ENCODE measurements at regions not wholly inside any gene's neighbourhood (a gene's known extent, or its start where the extent isn't known, plus 50 kb on each side); places are given as distances from the start of the nearest gene placed in this dataset.

DNA sequence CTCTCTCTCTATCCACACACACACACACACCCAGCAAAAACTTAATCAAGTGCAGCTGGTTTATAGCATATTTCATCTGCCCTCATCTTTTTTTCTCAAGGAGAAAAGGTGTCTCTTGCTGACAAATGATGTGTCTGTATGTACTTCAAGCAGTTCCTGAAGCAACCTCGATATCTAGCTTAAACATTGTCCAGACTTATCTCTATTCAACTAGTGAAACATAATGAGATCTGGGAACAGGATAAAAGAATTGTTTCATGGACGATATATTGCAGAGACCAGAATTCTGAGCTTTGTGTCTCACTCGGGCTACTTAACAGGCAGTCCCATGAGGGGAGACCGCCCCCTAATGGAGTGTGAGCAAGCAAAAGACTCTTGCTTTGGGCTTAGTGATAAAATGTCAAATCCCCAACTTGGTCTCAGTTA lies 929.2 kb upstream of the SOX11 start:
- TF ChIP-seq, protein P1, sequence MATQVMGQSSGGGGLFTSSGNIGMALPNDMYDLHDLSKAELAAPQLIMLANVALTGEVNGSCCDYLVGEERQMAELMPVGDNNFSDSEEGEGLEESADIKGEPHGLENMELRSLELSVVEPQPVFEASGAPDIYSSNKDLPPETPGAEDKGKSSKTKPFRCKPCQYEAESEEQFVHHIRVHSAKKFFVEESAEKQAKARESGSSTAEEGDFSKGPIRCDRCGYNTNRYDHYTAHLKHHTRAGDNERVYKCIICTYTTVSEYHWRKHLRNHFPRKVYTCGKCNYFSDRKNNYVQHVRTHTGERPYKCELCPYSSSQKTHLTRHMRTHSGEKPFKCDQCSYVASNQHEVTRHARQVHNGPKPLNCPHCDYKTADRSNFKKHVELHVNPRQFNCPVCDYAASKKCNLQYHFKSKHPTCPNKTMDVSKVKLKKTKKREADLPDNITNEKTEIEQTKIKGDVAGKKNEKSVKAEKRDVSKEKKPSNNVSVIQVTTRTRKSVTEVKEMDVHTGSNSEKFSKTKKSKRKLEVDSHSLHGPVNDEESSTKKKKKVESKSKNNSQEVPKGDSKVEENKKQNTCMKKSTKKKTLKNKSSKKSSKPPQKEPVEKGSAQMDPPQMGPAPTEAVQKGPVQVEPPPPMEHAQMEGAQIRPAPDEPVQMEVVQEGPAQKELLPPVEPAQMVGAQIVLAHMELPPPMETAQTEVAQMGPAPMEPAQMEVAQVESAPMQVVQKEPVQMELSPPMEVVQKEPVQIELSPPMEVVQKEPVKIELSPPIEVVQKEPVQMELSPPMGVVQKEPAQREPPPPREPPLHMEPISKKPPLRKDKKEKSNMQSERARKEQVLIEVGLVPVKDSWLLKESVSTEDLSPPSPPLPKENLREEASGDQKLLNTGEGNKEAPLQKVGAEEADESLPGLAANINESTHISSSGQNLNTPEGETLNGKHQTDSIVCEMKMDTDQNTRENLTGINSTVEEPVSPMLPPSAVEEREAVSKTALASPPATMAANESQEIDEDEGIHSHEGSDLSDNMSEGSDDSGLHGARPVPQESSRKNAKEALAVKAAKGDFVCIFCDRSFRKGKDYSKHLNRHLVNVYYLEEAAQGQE (IDR thresholded peaks at IDR 0.05; ENCODE audit: insufficient read depth in 1 of 2, low read depth in 2 of 2, low read length in 2 of 2) = no peak
- TF ChIP-seq FOXP2 (optimal IDR thresholded peaks at IDR 0.05; ENCODE audit: borderline replicate concordance, extremely low read depth, extremely low read length, insufficient read depth) = peak; percentile 23
- TF ChIP-seq TAF1 (IDR thresholded peaks at IDR 0.05; ENCODE audit: borderline replicate concordance, insufficient read depth, low read length) = no peak
- TF ChIP-seq SIN3A (IDR thresholded peaks at IDR 0.05; ENCODE audit: borderline replicate concordance, insufficient read depth, low read length) = no peak

DNA sequence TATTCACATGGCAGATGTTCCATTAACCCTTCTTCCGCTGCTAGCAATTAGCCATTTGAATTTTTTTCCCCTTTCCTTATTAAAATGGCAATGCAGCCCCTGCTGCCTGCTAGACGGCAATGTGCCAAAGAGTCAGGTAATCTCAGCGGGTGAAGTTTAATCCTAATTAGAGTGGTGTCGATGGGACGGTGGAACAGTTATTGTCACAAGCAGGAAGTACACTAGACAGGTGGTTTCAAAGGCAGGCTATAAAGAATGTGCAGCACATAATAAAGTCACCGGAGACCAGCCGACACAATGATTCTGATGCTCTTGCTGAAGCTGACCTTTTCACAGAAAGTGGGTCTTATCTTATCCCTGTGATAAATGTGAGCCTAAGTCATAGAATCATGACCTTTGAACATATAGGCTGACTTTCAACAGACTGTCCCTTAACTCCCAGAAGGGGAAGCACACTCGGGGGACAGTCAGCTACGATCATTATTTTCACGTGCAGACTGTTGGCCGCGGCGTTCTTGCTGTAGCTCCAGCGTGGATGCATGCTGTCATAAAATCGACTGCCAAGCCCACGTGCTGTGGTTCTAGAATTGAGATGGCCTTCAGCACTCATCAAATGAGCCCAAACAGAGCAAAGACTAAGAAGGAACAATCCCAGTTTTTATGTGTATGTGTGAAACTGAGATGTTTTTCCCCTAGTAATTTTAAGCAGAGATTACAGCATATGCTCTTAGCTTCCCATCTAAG lies 926.2 kb upstream of the SOX11 start:
- TF ChIP-seq, protein P1 (IDR thresholded peaks at IDR 0.05; ENCODE audit: insufficient read depth in 1 of 2, low read depth in 2 of 2, low read length in 2 of 2) = no peak
- TF ChIP-seq POLR2AphosphoS5 (IDR thresholded peaks at IDR 0.05; ENCODE audit: low read depth, low read length) = no peak
- no peak for TF ChIP-seq SIN3A (IDR thresholded peaks at IDR 0.05; ENCODE audit: borderline replicate concordance, insufficient read depth, low read length)
- no peak for TF ChIP-seq FOXP2 (optimal IDR thresholded peaks at IDR 0.05; ENCODE audit: borderline replicate concordance, extremely low read depth, extremely low read length, insufficient read depth)
- no peak for TF ChIP-seq TAF1 (IDR thresholded peaks at IDR 0.05; ENCODE audit: borderline replicate concordance, insufficient read depth, low read length)

DNA sequence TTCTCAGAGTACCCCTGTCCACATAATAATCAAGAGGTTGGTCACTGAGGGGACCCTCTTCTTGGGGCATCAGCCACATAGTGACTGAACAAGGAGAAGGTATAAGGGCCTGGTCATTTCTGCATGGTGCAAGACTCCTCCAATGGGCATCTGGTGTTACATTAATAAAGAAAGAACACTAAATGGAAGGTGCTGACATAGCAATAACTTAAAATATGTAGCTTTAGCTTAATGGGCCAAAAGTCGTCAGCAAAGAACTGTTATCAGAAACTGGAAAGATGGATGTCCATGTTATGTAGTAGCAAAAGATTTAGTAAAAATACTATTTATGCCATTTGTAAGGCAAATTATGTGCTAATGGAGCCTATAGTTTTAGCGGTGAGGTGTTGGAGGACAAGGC lies 916.5 kb upstream of the SOX11 start:
- no peak for TF ChIP-seq TAF1 (IDR thresholded peaks at IDR 0.05; ENCODE audit: borderline replicate concordance, insufficient read depth, low read length)
- no peak for TF ChIP-seq POLR2AphosphoS5 (IDR thresholded peaks at IDR 0.05; ENCODE audit: low read depth, low read length)
- TF ChIP-seq FOXP2 (optimal IDR thresholded peaks at IDR 0.05; ENCODE audit: borderline replicate concordance, extremely low read depth, extremely low read length, insufficient read depth) = no peak

DNA sequence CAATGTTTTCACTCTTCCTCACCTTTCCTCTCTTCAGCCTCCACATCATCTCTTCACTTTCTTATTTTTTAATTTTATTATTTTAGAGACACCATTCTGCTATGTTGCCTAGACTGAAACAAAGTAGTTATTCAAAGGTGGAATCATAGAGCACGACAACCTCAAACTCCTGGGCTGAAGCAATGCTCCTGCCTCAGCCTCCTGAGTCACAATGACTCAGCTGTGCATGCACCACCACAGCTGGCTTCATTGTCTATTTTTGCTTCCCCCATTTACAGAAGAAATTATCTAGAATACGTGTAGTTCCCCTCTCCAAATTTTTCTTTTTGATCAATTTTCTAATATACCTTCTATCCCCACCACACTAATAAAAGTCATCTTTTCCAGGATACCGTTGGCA lies 911.5 kb upstream of the SOX11 start:
- no peak for TF ChIP-seq POLR2AphosphoS5 (IDR thresholded peaks at IDR 0.05; ENCODE audit: low read depth, low read length)
- TF ChIP-seq TAF1 (IDR thresholded peaks at IDR 0.05; ENCODE audit: borderline replicate concordance, insufficient read depth, low read length) = no peak
- no peak for TF ChIP-seq FOXP2 (optimal IDR thresholded peaks at IDR 0.05; ENCODE audit: borderline replicate concordance, extremely low read depth, extremely low read length, insufficient read depth)
- no peak for TF ChIP-seq SIN3A (IDR thresholded peaks at IDR 0.05; ENCODE audit: borderline replicate concordance, insufficient read depth, low read length)
- TF ChIP-seq, protein P1 (IDR thresholded peaks at IDR 0.05; ENCODE audit: insufficient read depth in 1 of 2, low read depth in 2 of 2, low read length in 2 of 2) = no peak

DNA sequence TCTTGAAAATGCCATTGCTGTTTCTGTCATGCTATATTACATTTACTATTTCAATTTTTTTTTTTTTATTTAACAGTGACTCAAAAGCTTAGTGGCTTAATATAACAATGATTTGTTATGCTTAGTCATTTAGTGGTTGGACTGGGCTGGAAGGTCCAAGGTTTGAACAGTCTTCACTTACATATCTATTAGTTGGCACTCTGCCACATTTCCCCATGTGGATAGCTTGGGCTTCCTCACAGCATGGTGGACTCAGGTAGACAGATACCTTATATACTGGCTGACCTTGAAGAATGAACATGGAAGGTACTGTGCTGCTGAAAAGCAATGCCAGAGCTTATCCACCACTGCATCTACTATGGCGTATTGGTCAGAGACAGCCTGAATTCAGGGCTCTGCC lies 909.5 kb upstream of the SOX11 start:
- TF ChIP-seq SIN3A (IDR thresholded peaks at IDR 0.05; ENCODE audit: borderline replicate concordance, insufficient read depth, low read length) (no peak), POLR2AphosphoS5 (IDR thresholded peaks at IDR 0.05; ENCODE audit: low read depth, low read length) (no peak), FOXP2 (optimal IDR thresholded peaks at IDR 0.05; ENCODE audit: borderline replicate concordance, extremely low read depth, extremely low read length, insufficient read depth) (no peak), TAF1 (IDR thresholded peaks at IDR 0.05; ENCODE audit: borderline replicate concordance, insufficient read depth, low read length) (no peak)
- TF ChIP-seq, protein P1 (IDR thresholded peaks at IDR 0.05; ENCODE audit: insufficient read depth in 1 of 2, low read depth in 2 of 2, low read length in 2 of 2) = no peak
